ENCODE measurements at regions not wholly inside any gene's neighbourhood (a gene's known extent, or its start where the extent isn't known, plus 50 kb on each side); places are given as distances from the start of the nearest gene placed in this dataset.
A peak's percentile ranks its signal among the peaks of the same experiment; 100 is the strongest.

DNA sequence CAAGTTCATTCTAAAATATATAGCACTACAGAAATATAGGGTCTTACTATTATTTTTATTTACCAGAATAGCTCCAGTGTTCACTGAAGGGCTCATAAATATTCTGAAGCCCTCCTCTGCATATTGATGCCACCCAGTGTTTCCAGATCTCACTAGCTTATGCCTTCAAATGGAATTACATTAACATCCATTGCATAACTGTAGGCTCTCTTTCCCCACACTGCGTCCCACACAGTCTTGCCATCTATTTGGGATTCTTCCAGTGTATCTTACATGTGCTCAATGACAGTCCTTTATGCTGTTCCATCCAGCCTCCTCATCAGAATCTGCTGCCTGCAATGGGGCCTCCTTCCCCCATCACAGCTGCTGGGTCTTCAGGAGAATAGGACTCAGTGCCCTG, 137.2 kb downstream of the CYSLTR2 start:
- peaks cover 9% of the 10 kb centered on the region for H3K4me1 Mint-ChIP-seq (ENCODE audit: low read depth)
- H3K36me3 Mint-ChIP-seq (ENCODE audit: low read depth): no peaks in the 10 kb centered on the region
- H3K27me3 Mint-ChIP-seq: peaks cover 9% of the 10 kb centered on the region
- H3K9me3 Mint-ChIP-seq: no peaks in the 10 kb centered on the region
- H3K27ac Mint-ChIP-seq: no peak overlapping the region
- H3K4me3 Mint-ChIP-seq: no peak overlapping the region

DNA sequence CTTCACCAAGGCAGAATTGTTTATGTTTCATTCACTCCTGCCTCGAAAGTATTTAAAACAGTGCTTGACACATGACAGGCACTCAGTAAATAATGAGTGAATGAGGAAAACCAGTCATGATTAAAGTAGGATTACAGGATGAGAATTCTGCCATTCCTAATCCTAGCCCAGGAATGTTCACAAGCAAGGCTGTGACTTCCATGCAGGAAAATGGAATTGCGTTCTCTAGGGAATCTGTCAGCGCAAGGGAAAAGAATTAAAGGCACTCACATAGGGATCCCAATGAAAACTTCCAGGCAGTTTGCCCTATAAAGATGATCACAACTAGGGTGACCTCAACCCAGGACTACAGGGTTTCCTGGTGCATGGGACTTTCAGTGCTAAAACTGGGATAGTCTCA, 143.4 kb downstream of the CYSLTR2 start:
- Mint-ChIP-seq H3K4me3 (no peak overlapping the region), H3K36me3 (ENCODE audit: low read depth) (no peaks in the 10 kb centered on the region), H3K27ac (no peak overlapping the region), H3K27me3 (peaks cover 19% of the 10 kb centered on the region), H3K4me1 (ENCODE audit: low read depth) (peaks cover 1% of the 10 kb centered on the region), H3K9me3 (no peaks in the 10 kb centered on the region)

DNA sequence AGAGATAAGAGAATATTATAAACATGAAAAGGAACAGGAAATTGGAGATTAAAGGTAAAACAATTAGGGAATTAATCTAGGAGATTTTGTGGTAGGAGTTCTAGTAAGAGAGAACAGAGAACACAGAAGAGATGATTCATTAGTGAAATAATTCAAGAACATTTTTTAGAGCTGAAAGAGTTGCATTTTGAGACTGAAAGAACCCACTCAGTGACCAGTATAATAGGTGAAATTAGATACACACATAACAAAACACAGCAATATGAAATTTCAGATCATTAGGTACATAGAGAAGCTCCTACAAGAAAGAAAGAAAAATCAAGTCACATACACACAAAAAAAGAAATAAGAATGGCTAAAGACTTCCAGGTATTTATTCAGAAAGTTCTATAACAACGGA, 144.0 kb downstream of the CYSLTR2 start:
- Mint-ChIP-seq H3K36me3 (ENCODE audit: low read depth) (no peaks in the 10 kb centered on the region), H3K27ac (no peak overlapping the region), H3K4me3 (no peak overlapping the region), H3K4me1 (ENCODE audit: low read depth) (no peaks in the 10 kb centered on the region), H3K9me3 (no peaks in the 10 kb centered on the region), H3K27me3 (peaks cover 19% of the 10 kb centered on the region)

DNA sequence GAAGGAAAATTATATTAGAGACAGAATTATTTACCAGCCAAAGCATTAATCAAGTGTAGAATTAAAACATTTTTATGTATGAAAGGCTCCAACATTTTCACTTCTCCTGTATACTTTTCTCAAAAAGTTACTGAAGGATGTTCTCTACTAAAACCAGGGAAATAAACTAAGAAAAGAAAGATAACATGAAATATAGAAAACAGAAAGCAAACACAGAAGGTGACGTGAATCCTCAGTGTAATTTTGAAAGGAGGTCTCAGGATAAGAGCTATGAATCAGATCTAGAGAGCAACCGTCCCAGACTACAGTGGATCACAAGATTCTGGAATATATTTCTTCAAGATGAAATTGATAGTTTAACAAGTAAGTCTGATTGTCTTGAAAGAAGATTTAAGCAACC, 144.5 kb downstream of the CYSLTR2 start:
- Mint-ChIP-seq H3K4me3 (no peak overlapping the region), H3K9me3 (no peaks in the 10 kb centered on the region), H3K27ac (no peak overlapping the region), H3K27me3 (peaks cover 19% of the 10 kb centered on the region), H3K36me3 (ENCODE audit: low read depth) (no peaks in the 10 kb centered on the region), H3K4me1 (ENCODE audit: low read depth) (no peaks in the 10 kb centered on the region)

DNA sequence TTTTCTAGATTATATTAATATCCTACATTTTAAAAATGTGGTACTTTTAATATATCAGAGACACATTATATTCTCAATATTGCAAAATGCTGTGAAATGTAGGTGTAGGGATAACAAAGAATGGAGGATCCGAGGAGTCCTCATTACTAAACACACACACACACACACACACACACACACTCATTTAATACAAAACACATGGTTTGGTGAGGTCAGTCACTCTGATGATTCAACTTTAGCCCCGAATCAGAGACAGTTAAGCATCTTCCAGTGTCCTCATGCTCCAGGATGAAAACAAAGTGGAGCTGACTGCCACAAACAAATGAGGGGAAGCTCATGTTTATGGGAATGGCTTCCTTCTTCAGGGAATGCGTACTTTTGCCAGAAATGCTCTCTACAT, 147.5 kb downstream of the CYSLTR2 start:
- Mint-ChIP-seq H3K4me3 (no peak overlapping the region), H3K4me1 (ENCODE audit: low read depth) (peaks cover 16% of the 10 kb centered on the region)

DNA sequence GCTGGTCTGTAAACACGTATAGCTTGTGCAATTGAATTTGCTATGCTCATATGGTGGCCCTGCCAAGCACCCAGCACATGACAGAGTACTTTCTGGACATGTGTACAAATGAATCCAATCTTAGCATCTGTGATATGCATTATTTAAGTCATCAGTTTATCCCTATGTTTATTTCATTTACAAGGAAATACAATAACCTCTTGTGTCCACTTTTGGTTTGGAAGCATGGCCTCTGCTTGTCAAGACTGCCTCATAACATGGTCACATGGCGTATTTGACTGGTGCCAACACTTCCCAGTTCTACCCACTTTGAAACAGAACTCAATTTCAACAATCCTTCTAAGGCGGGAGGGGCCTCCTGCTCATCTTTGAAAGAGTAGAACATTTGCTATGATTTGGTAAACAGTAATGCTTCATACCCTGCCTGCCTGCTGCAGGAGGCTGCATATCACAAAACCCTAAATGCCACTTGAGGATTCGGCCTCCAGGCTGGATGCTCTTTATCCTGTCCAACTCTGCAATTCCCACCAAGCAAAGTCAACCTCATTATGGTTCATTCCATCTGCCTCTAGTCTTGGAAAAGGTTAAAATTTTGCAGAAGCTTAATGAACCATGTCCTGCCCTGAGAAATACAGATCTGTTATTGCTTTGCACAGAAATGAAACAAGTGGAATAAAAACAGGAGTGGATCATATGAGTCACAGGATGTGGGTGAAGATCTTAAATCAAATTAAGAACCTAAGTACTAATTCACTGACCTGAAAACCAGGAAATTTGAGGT, 151.3 kb downstream of the CYSLTR2 start:
- Mint-ChIP-seq H3K27me3 (no peaks in the 10 kb centered on the region), H3K9me3 (peaks cover 6% of the 10 kb centered on the region), H3K4me3 (peak overlapping the region; percentile 12), H3K27ac (peak overlapping the region; percentile 71), H3K36me3 (ENCODE audit: low read depth) (peaks cover 6% of the 10 kb centered on the region), H3K4me1 (ENCODE audit: low read depth) (peaks cover 27% of the 10 kb centered on the region)

More for the DNA sequence above, 147.5 kb downstream of the CYSLTR2 start:
- H3K36me3 Mint-ChIP-seq (ENCODE audit: low read depth): peaks cover under 1% of the 10 kb centered on the region
- H3K27ac Mint-ChIP-seq: no peak overlapping the region
- peaks cover 1% of the 10 kb centered on the region for H3K9me3 Mint-ChIP-seq
- peaks cover 10% of the 10 kb centered on the region for H3K27me3 Mint-ChIP-seq

DNA sequence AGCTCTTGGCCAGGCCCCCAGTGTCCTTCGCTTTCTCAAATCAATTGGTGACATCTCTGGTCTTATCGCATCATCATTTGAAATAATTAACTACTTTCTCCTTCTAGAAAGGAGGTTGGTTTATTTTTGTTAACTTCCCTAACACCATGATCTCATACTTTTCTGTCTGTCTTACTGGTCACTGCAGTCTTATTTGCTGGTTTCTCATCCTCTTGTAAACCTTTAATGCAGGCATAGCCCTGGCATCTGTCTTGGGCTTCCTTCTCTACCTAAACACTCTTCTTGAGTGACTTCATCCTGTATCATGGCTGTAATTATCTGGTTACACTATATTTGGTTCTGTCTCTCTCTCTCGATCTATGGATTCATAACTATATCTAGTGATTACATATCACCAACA, 152.8 kb downstream of the CYSLTR2 start:
- H3K36me3 Mint-ChIP-seq (ENCODE audit: low read depth): peaks cover 6% of the 10 kb centered on the region
- H3K4me1 Mint-ChIP-seq (ENCODE audit: low read depth): peaks cover 29% of the 10 kb centered on the region
- H3K4me3 Mint-ChIP-seq: no peak overlapping the region
- peak overlapping the region; percentile 73 for H3K27ac Mint-ChIP-seq
- H3K27me3 Mint-ChIP-seq: peaks cover 2% of the 10 kb centered on the region
- peaks cover 6% of the 10 kb centered on the region for H3K9me3 Mint-ChIP-seq

DNA sequence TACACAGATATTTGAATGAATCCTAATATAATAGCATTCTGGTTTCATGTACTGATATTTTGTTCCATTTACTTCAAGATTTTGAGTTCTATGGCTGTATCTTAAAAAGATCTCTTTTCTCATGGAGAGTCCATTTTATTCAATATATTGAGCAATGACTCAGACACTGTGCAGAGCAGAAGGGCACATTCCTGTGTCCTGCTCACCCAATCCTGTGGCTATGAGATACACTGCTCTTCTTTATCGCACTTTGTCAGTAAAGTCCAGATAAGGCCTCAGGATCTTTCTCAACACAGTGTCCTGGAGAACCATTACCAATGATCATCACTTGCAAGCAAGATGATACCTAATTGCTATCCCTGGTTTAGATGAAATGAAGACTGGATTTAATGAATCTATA, 155.0 kb downstream of the CYSLTR2 start:
- Mint-ChIP-seq H3K36me3 (ENCODE audit: low read depth) (peaks cover 6% of the 10 kb centered on the region), H3K27me3 (peaks cover 5% of the 10 kb centered on the region), H3K27ac (no peak overlapping the region), H3K9me3 (peaks cover 6% of the 10 kb centered on the region), H3K4me1 (ENCODE audit: low read depth) (peaks cover 29% of the 10 kb centered on the region), H3K4me3 (no peak overlapping the region)

DNA sequence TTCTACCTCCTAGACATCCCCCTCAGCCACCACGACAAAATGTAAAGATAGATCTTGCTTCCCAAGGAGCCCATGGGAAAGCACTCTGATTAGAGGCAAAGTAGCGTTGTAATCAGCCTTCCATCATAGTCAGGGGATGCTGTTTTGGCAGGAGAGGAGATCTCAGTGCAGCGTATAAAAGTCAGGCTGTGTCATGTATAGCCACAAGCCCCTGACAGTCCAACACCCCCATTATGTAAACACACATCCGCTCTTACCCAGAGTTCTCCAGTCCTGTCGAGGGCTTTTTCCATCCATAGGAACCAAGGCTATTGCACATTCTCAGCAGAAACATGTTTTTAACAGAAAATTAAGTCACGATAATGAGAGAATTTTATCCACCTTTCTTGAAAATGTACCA, 156.3 kb downstream of the CYSLTR2 start:
- peaks cover 5% of the 10 kb centered on the region for H3K27me3 Mint-ChIP-seq
- H3K4me3 Mint-ChIP-seq: no peak overlapping the region
- H3K9me3 Mint-ChIP-seq: peaks cover 6% of the 10 kb centered on the region
- no peak overlapping the region for H3K27ac Mint-ChIP-seq
- H3K36me3 Mint-ChIP-seq (ENCODE audit: low read depth): peaks cover 6% of the 10 kb centered on the region
- H3K4me1 Mint-ChIP-seq (ENCODE audit: low read depth): peaks cover 25% of the 10 kb centered on the region

DNA sequence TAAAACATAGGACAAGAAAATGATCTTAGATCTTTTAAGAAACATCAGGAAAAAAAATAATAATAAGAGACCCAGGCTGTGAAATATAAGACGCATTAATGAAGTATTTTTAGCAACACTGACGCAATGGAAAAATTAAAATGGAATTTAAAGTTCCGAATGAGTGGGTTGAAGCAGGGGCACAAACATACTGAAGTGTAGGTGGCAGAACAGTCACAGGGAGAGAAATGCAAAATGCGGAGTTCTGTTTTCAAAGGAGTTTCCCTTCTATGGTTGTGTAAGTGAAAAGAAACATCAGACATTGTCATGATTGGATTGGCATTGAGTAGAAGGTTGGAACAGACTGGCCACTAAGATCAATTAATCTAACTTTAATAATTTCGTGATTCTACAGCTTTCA, 159.8 kb downstream of the CYSLTR2 start:
- Mint-ChIP-seq H3K4me1 (ENCODE audit: low read depth) (peaks cover 17% of the 10 kb centered on the region), H3K27me3 (peaks cover 5% of the 10 kb centered on the region), H3K4me3 (no peak overlapping the region), H3K36me3 (ENCODE audit: low read depth) (no peaks in the 10 kb centered on the region), H3K27ac (no peak overlapping the region), H3K9me3 (no peaks in the 10 kb centered on the region)

DNA sequence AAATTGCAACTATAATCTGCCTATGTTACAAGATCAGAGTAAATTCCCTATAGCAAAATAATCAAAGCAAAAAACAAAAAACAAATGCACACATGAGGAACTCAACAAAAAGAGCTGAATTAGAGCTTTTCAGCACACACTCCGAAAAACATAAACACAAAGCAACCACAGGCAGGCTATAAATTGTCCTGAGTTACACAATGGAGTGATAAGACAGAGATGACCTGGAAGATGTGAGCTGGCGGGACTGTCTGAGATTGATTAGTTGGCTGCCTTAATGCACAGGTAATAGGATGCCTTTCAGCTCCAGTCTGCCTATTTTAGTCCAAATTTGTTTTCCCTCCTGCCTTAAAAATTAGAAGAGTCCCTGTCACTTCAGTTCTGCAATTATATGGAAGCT, 159.0 kb upstream of the FNDC3A start:
- Mint-ChIP-seq H3K36me3 (ENCODE audit: low read depth) (no peaks in the 10 kb centered on the region), H3K4me1 (ENCODE audit: low read depth) (peaks cover 11% of the 10 kb centered on the region), H3K4me3 (no peak overlapping the region), H3K27me3 (peaks cover under 1% of the 10 kb centered on the region), H3K27ac (no peak overlapping the region), H3K9me3 (no peaks in the 10 kb centered on the region)

DNA sequence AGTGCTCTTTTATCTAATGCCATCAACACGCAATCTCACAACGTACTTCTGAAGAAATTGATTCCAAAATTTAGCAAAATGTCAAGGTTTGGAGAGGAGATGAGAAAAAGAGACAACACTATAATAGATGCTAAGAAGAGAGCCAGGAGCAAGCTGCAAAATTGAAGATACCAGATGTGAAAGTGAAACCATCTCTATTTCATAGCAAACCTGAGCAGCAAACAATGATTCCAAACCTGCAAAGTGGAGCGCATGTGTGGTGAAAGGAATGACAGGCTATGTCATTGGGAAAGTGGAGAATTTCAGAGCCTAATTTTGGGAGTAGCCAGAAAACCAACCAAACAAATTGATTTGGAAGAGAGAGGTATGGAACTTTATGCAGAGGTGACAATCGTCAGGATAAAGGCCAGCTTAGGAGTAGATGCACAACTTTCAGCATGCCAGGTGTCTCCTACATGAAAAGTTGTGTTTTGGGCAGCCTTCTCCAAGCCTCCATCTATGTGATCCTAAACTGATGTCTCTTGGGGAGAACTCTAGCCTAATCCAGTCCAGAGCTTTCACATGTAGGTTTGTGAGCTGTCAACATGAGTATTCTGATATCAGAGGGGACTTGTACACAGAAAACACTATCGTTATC, 158.4 kb upstream of the FNDC3A start:
- Mint-ChIP-seq H3K4me3 (no peak overlapping the region), H3K4me1 (ENCODE audit: low read depth) (peaks cover 11% of the 10 kb centered on the region), H3K36me3 (ENCODE audit: low read depth) (no peaks in the 10 kb centered on the region), H3K27me3 (no peaks in the 10 kb centered on the region), H3K27ac (no peak overlapping the region), H3K9me3 (no peaks in the 10 kb centered on the region)

DNA sequence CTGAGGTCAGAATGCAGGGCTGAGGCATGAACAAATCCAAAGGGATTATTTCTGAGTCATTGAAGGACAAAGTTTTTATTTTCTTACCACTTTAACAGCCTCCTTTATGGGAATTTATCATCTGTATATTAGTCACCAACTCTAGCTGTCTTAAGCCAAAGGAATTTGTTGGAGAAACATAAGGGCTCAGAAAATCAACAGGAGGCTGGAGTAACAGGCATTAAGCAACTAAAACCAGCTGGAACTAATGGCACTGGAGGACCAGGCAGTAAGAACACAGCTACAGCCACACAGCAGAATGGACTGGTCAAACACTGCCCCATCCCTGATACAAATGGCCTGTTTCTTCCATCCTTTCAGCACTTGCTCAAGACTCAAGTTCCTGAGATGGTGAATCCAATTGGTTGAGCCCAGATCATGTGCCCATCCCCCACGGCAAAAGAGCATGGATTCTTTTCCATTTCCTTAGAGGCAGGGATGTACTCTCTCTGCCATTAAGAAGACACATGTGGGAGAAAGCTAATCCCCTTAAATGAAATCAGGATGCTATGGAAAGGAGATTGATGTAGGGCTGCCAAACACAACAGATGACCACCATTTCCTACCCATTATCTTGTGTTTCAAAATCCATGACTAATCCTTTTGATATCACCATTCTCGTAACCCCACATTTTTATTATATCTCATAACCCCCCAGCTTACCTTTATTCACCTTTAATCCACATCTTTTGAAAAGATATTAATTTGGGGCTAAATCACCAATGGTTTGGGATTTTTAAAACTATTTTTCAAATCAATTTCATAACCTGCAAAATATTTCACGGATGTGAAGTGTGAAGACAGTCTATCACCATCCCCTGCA, 157.0 kb upstream of the FNDC3A start:
- Mint-ChIP-seq H3K27ac (no peak overlapping the region), H3K9me3 (no peaks in the 10 kb centered on the region), H3K4me3 (no peak overlapping the region), H3K36me3 (ENCODE audit: low read depth) (no peaks in the 10 kb centered on the region), H3K27me3 (no peaks in the 10 kb centered on the region), H3K4me1 (ENCODE audit: low read depth) (peaks cover 11% of the 10 kb centered on the region)

DNA sequence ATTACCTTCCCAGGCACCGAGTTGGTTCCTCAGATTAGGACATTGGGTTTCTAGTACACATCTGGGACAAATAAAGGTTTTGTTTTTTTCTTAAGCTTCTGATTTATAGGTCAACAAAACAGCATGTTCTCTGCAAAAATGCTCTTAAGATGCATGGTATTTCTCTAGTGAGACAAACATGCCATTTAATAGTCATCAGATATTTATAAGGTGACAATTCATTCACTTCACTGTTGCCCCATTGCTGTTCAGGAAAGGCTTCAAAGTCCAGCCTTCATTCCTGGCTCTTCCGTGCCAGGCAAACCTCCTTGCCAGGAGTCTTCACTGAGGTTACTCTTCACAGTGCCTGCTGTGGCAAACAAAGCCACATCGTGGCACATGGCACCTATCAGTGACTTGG, 156.3 kb upstream of the FNDC3A start:
- no peaks in the 10 kb centered on the region for H3K9me3 Mint-ChIP-seq
- no peaks in the 10 kb centered on the region for H3K36me3 Mint-ChIP-seq (ENCODE audit: low read depth)
- no peak overlapping the region for H3K27ac Mint-ChIP-seq
- no peaks in the 10 kb centered on the region for H3K27me3 Mint-ChIP-seq
- H3K4me1 Mint-ChIP-seq (ENCODE audit: low read depth): peaks cover 11% of the 10 kb centered on the region
- H3K4me3 Mint-ChIP-seq: no peak overlapping the region

DNA sequence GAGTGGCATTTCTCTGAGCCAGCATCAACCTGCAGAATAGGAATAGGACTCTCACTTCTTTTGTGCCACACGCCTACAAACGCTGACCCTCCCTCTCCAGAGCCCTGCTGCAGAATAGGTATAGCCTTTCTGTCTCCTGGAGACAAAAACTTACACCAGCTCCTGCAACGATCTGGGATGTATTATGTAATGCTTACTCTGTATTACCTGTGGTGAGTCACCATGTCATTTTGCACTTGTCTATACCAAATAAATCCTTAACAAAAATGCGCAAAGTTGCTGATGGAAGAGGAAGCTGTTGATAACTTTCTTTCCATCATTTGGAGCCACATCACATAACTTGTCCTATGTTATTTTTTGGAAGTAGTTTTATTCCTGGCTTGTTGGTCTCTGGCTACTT, 155.8 kb upstream of the FNDC3A start:
- H3K36me3 Mint-ChIP-seq (ENCODE audit: low read depth): no peaks in the 10 kb centered on the region
- H3K27me3 Mint-ChIP-seq: no peaks in the 10 kb centered on the region
- peaks cover 11% of the 10 kb centered on the region for H3K4me1 Mint-ChIP-seq (ENCODE audit: low read depth)
- no peak overlapping the region for H3K27ac Mint-ChIP-seq
- H3K9me3 Mint-ChIP-seq: no peaks in the 10 kb centered on the region
- H3K4me3 Mint-ChIP-seq: no peak overlapping the region

All from stimulated activated naive CD8-positive, alpha-beta T cell treated with anti-CD3 and anti-CD28 coated beads, Interleukin-15, Interleukin-2, amounts not matched to agents 100 ng/mL and 50 ng/mL, for 24 hours (primary cell).